A673 (cell line): ENCODE measurements at regions not wholly inside any gene's neighbourhood (a gene's known extent, or its start where the extent isn't known, plus 50 kb on each side); places are given as distances from the start of the nearest gene placed in this dataset.

Source experiments
- BruUV-seq: library from RNA; stranded (reverse); fragments of 400-500 nt; replicated peaks from 2 replicates; lab custom pipeline; 2021; lab: Mats Ljungman, UMichigan
- CTCF ChIA-PET: fragments of 300-600 bp; sonication (Branson Sonifier 250); formaldehyde crosslinking; loops from one replicate; lab custom pipeline; 2022; ENCODE audit warnings: antibody characterized with exemption; lab: Charles Lee
- POLR2A ChIA-PET: fragments of 300-600 bp; sonication (Branson Sonifier 250); formaldehyde crosslinking; loops from one replicate; lab custom pipeline; 2022; ENCODE audit warnings: antibody characterized with exemption; ENCODE audit not compliant: low non-redundant PET; lab: Charles Lee
- DNase-seq: peaks from one replicate; pipeline ENCODE4 v3.0.0-alpha.2; 2015; ENCODE audit warnings: low spot score
- H3K27ac ChIP-seq: fragments of 200-600 bp; sonication (generic); 2 replicates; pipeline ENCODE4 v1.5.1; 2016; ENCODE audit warnings: mixed run types, low read depth, mild to moderate bottlenecking, mixed read lengths, antibody characterized with exemption, low read length; ENCODE audit not compliant: poor library complexity, severe bottlenecking
- H3K27me3 ChIP-seq: fragments of 200-600 bp; sonication (generic); replicated peaks from 2 replicates; pipeline ENCODE4 v1.6.1; 2017; ENCODE audit warnings: mixed run types, low read depth, mild to moderate bottlenecking, mixed read lengths, antibody characterized with exemption, low read length; ENCODE audit not compliant: insufficient read depth, poor library complexity
- H3K36me3 ChIP-seq: fragments of 200-600 bp; sonication (generic); 2 replicates; pipeline ENCODE4 v1.6.1; 2016; ENCODE audit warnings: mixed run types, mild to moderate bottlenecking, mixed read lengths, antibody characterized with exemption, low read length; ENCODE audit not compliant: insufficient read depth, poor library complexity, severe bottlenecking
- H3K4me1 ChIP-seq: fragments of 200-600 bp; sonication (generic); 2 replicates; pipeline ENCODE4 v1.6.1; 2017; ENCODE audit warnings: mixed run types, mild to moderate bottlenecking, mixed read lengths, antibody characterized with exemption, low read length; ENCODE audit not compliant: insufficient read depth, poor library complexity, severe bottlenecking
- H3K4me3 ChIP-seq: fragments of 200-600 bp; sonication (generic); 2 replicates; pipeline ENCODE4 v1.5.1; 2016; ENCODE audit warnings: low read depth, mixed run types, mild to moderate bottlenecking, mixed read lengths, low read length; ENCODE audit not compliant: poor library complexity, severe bottlenecking
- H3K9me3 ChIP-seq: fragments of 200-600 bp; sonication (generic); 2 replicates; pipeline ENCODE4 v1.6.1; 2016; ENCODE audit warnings: mixed run types, low read depth, mild to moderate bottlenecking, mixed read lengths, antibody characterized with exemption, low read length; ENCODE audit not compliant: poor library complexity, severe bottlenecking
- EZH2 ChIP-seq: fragments of 200-600 bp; sonication (generic); IDR thresholded peaks from 2 replicates; pipeline ENCODE4 v1.6.1; 2017; ENCODE audit warnings: borderline replicate concordance, low read depth, mild to moderate bottlenecking, mixed read lengths, antibody characterized with exemption, low read length; ENCODE audit not compliant: poor library complexity, severe bottlenecking
- intact Hi-C: fragments of 100-400 bp; cut with micrococcal nuclease; formaldehyde crosslinking; loops from one replicate; pipeline ENCODE4 v1.10.0; 2022; ENCODE audit not compliant: unreplicated experiment
- TF ChIP-seq, protein P1 (sequence below): fragments of 300-800, 200-600 bp; sonication (generic); conservative IDR thresholded peaks from 2 replicates; pipeline ENCODE4 v1.5.1; 2017; ENCODE audit warnings: low read depth, mild to moderate bottlenecking, antibody characterized with exemption, low read length, moderate library complexity, mixed read lengths

DNA sequence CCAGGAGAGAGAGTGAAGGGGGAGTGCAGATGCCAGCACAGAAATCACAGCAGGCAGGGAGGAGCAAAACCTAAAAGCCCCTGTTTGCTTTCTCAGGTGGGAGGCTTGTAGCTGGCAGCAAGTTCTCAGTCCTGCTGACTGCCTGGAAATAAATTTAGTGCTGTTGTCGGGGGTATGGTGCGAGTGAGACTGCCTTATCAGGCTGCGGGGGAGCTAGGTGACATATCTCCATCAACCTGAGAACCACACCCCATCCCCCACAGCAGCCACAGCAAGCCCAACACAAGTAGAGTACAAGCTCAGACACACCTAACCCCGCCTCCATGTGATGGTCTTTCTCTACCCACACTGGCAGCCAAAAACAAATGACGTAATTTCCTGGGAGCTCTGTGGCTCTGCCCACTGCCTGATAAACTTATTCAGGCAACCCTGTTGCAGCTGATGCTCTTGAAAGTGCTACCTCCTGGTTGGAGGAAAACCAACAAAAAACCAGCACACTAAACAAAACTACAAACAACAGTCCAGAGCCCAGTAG lies 953.4 kb upstream of the NDST4 start:
- Histone ChIP-seq H3K36me3 (no peaks in the 10 kb centered on the region), H3K4me1 (no peaks in the 10 kb centered on the region), H3K4me3 (no peak overlapping the region), H3K9me3 (peaks cover 11% of the 10 kb centered on the region), H3K27ac (no peak overlapping the region), H3K27me3 (no peaks in the 10 kb centered on the region)
- DNase-seq: no peak
- no TSS peak for BruUV-seq
- intact Hi-C loops: loop anchor here (10.0 kb wide), 1 partner anchor 288 kb away; no protein-coding TSS in a partner anchor
- TF ChIP-seq, protein P1, sequence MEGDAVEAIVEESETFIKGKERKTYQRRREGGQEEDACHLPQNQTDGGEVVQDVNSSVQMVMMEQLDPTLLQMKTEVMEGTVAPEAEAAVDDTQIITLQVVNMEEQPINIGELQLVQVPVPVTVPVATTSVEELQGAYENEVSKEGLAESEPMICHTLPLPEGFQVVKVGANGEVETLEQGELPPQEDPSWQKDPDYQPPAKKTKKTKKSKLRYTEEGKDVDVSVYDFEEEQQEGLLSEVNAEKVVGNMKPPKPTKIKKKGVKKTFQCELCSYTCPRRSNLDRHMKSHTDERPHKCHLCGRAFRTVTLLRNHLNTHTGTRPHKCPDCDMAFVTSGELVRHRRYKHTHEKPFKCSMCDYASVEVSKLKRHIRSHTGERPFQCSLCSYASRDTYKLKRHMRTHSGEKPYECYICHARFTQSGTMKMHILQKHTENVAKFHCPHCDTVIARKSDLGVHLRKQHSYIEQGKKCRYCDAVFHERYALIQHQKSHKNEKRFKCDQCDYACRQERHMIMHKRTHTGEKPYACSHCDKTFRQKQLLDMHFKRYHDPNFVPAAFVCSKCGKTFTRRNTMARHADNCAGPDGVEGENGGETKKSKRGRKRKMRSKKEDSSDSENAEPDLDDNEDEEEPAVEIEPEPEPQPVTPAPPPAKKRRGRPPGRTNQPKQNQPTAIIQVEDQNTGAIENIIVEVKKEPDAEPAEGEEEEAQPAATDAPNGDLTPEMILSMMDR: no peak
- TF ChIP-seq EZH2: no peak
- POLR2A ChIA-PET: no interaction called here
- CTCF ChIA-PET: no interaction called here

DNA sequence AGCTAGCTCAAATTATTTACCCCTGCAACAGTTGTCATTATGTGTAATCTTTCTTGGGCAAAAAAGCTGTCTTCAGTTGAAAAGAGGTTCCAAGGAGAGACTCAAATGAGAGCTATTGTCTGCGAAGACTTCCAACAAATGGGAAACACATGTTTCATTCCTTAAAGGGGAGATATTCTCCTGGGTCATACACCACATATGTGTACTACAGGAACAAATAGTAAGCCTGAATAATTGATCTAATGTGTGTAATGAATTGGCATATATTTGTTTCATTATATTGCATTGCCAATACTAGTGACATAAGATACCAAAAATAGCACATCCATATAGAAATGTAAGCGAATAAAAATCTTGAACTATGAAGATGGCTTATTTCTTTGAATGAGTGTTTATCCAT lies 950.9 kb upstream of the NDST4 start:
- Histone ChIP-seq H3K4me3 (no peak overlapping the region), H3K27ac (no peak overlapping the region), H3K9me3 (peaks cover 13% of the 10 kb centered on the region), H3K36me3 (peaks cover 1% of the 10 kb centered on the region), H3K4me1 (no peaks in the 10 kb centered on the region), H3K27me3 (no peaks in the 10 kb centered on the region)
- ChIA-PET CTCF (no interaction called here), POLR2A (no interaction called here)
- intact Hi-C loops: loop anchor here (10.0 kb wide), 1 partner anchor 290 kb away; no protein-coding TSS in a partner anchor
- DNase-seq: no peak
- BruUV-seq: no TSS peak
- no peak for TF ChIP-seq EZH2
- TF ChIP-seq, protein P1: no peak

DNA sequence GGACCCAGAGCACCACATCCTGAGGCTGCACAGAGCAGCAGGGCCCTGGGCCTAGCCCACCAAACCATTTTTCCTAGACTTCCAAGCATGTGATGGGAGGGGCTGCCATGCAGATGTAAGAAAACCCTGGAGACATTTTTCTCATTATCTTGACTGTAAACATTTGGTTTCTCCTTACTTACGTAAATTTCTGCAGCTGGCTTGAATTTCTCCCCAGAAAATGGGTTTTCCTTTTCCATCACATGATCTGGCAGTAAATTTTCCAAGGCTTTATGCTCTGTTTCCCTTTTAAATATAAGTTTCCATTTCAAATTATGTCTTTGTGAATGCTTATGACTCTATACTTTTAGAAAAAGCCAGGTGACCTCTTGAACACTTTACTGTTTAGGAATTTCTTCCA lies 945.9 kb upstream of the NDST4 start:
- peaks cover 16% of the 10 kb centered on the region for H3K9me3 ChIP-seq
- no TSS peak for BruUV-seq
- H3K36me3 ChIP-seq: peaks cover 7% of the 10 kb centered on the region
- TF ChIP-seq, protein P1: no peak
- no peak for TF ChIP-seq EZH2
- POLR2A ChIA-PET: no interaction called here
- DNase-seq: no peak
- peaks cover 15% of the 10 kb centered on the region for H3K4me1 ChIP-seq
- H3K27ac ChIP-seq: no peak overlapping the region
- H3K4me3 ChIP-seq: no peak overlapping the region
- H3K27me3 ChIP-seq: no peaks in the 10 kb centered on the region
- CTCF ChIA-PET: no interaction called here
- intact Hi-C loops: loop anchor here (5.0 kb wide), 1 partner anchor 123 kb away; no protein-coding TSS in a partner anchor
